T-helper 1 cell (primary cell): ENCODE measurements at regions not wholly inside any gene's neighbourhood (a gene's known extent, or its start where the extent isn't known, plus 50 kb on each side); places are given as distances from the start of the nearest gene placed in this dataset.

Experiments
- DNase-seq, 5 donors: peaks; one replicate each; pipeline ENCODE4 v3.0.0-alpha.2; 2012 to 2020

DNA sequence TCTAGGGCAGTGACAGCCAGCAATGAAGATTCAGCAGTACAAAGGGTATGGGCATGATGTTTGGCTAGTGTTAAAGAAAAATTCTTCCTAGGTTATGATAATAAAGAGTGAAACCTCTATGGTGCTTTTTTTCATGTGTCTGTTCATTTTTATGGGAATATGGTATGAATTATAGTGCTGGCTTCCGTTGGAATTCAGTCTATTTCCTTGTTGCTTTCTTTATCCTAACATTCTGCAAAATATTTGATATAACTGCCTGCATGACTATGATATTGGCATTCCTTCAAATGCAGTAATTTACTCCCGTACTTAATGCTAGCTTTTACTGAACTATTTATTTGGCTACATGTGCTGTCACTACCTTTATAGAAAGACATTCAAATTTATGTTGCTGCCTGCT lies 57.6 kb upstream of the ATP11B start:
- DNase-seq: no peak

DNA sequence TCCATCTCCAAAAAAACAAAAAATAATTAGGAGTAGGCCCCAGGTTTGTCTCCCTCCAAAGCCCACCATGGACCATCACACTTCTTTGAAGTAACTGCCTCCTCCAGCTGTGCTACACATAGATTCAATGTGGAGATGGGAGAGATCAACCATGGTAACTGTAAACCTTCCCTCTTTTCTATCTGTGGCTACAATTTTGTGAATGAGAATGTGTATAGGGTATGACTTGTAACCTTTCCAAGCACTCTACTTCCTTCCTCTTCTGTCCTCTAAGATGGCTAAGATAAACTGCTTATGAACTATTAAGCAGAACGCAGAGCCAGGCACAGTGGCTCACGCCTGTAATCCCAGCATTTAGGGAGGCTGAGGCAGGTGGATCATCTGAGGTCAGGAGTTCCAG lies 55.5 kb upstream of the ATP11B start:
- no peak for DNase-seq

DNA sequence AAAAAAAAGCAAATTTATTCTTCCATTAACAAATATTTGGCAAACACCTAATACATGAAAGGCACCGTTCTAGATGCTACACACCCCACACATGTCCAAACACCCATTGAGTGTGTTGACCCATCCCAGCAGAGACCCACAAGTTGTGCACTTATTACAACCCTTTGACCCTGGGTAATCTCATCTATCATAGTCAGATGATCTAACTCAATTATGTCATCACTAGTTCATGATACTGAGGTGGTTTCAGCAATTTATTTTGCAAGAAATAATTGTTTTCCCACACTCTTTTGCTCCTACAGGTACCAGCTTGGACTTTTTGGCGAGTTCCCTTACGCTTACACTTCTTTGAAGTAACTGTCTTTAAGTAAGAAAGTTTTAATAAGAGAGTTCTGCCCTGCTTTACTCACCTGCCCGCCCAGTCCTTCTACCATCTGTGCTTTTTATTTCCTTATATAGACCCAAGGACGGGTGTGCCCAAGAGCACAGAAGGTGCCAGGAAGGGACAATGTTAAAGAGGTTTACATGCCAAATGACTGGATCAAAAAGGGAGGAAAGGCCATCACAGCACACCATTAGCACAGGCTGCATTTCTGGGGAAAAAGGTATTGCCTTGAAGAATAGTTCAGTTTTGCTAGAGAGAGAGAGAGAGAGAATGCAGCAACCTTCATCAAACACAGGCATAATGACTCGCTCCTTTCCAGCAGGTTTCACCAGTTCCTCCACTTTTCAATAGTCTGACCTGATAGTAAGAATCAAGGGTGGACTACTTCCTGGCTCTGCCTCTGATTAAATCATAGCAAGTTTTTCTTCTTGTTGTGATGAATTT lies 54.5 kb upstream of the ATP11B start:
- no peak for DNase-seq

DNA sequence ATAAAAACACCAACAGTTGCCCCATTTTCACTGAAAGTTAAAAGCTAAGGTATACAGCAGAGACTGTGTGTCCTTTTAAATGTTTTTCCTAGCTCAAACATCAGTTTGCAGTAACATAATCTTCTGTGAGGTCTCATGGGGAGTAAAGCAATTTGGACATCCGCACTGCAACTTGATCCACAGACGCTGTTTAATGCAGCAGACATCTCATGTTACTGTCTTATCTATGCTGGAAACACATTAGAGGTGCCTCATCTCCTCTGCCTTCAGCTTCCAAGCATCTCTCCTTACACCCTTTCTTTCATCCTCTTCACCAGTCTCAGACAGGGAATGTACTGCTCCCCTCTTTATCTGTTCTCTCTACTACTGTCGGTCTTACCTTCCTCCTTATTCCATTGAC lies 53.7 kb upstream of the ATP11B start:
- DNase-seq: no peak

DNA sequence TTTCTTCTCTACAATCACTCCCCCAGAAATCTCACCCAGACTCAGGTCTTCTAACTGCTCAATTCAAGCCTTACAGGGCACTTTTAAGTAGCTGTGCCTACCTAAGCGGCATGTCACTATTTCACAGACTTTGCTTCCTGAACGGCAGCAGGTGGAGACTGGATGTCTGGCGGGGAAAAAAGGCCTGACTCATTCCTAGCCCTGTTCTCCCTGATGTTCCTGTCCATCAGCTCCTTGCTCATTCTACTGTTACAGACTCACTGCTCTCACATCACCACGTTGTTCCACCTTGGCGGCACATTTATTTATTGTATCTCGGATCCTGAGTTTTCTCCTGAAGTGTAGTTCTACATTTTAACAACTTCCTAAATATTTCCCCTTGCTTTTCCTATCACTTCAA lies 52.6 kb upstream of the ATP11B start:
- no peak for DNase-seq

DNA sequence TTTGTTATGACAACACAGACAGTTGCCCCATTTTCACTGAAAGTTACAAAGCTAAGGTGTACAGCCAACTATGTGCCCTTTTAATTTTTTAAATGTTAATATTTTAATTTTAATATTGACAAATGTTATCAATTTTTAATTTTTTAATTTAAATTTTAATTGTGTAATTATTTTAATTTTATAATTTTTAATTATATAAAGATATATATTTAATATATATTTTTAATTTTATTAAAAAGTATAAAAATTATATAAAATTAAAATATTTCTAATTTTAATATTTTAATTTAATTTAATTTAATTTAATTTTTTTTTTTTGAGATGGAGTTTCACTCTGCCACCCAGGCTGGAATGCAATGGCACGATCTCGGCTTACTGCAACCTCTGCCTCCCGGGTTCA lies 52.1 kb upstream of the ATP11B start:
- DNase-seq: no peak
